ENCODE measurements at regions not wholly inside any gene's neighbourhood (a gene's known extent, or its start where the extent isn't known, plus 50 kb on each side); places are given as distances from the start of the nearest gene placed in this dataset.

GRCh38 chr7:114196517-114196916 is 218.1 kb upstream of the FOXP2 start:
- Histone ChIP-seq H3K4me1 (ENCODE audit: low read depth) (no peaks in the 10 kb centered on the region), H3K27me3 (no peaks in the 10 kb centered on the region), H3K9me3 (ENCODE audit: low read depth) (no peaks in the 10 kb centered on the region), H3K36me3 (no peaks in the 10 kb centered on the region), H3K27ac (no peak overlapping the region), H3K4me3 (no peak overlapping the region)
- no peak for DNase-seq (ENCODE audit: low read depth in 1 of 2, low spot score in 1 of 2)
- TF ChIP-seq CTCF (IDR thresholded peaks at IDR 0.05; ENCODE audit: low read depth, low read length), result no peak

- Histone ChIP-seq H3K27me3 (no peaks in the 10 kb centered on the region), H3K4me1 (ENCODE audit: low read depth) (no peaks in the 10 kb centered on the region), H3K4me3 (no peak overlapping the region), H3K9me3 (ENCODE audit: low read depth) (no peaks in the 10 kb centered on the region), H3K36me3 (no peaks in the 10 kb centered on the region), H3K27ac (no peak overlapping the region)
- TF ChIP-seq CTCF (IDR thresholded peaks at IDR 0.05; ENCODE audit: low read depth, low read length), result no peak
- no peak for DNase-seq (ENCODE audit: low read depth in 1 of 2, low spot score in 1 of 2)
These were observed 224.2 kb upstream of the FOXP2 start for GRCh38 chr7:114190387-114190786.

- Histone ChIP-seq H3K27ac (no peak overlapping the region), H3K27me3 (no peaks in the 10 kb centered on the region), H3K4me1 (ENCODE audit: low read depth) (no peaks in the 10 kb centered on the region), H3K4me3 (no peak overlapping the region), H3K36me3 (no peaks in the 10 kb centered on the region), H3K9me3 (ENCODE audit: low read depth) (no peaks in the 10 kb centered on the region)
- DNase-seq (ENCODE audit: low read depth in 1 of 2, low spot score in 1 of 2), result peak in 1 of 2 donors; percentile 2
- no peak for TF ChIP-seq CTCF (IDR thresholded peaks at IDR 0.05; ENCODE audit: low read depth, low read length)
These were observed 231.1 kb upstream of the FOXP2 start for GRCh38 chr7:114183311-114184088.

- TF ChIP-seq CTCF (IDR thresholded peaks at IDR 0.05; ENCODE audit: low read depth, low read length), result no peak
- H3K27me3 ChIP-seq, result no peaks in the 10 kb centered on the region
- no peak overlapping the region for H3K4me3 ChIP-seq
- no peaks in the 10 kb centered on the region for H3K9me3 ChIP-seq (ENCODE audit: low read depth)
- H3K36me3 ChIP-seq, result no peaks in the 10 kb centered on the region
- H3K27ac ChIP-seq, result no peak overlapping the region
- no peaks in the 10 kb centered on the region for H3K4me1 ChIP-seq (ENCODE audit: low read depth)
- DNase-seq (ENCODE audit: low read depth in 1 of 2, low spot score in 1 of 2), result peak; percentile 5 to 17
These were observed 231.8 kb upstream of the FOXP2 start for GRCh38 chr7:114182837-114183236.

GRCh38 chr7:114181280-114181679 is 233.3 kb upstream of the FOXP2 start:
- no peak for DNase-seq (ENCODE audit: low read depth in 1 of 2, low spot score in 1 of 2)
- Histone ChIP-seq H3K4me1 (ENCODE audit: low read depth) (no peaks in the 10 kb centered on the region), H3K27ac (no peak overlapping the region), H3K27me3 (no peaks in the 10 kb centered on the region), H3K36me3 (no peaks in the 10 kb centered on the region), H3K9me3 (ENCODE audit: low read depth) (no peaks in the 10 kb centered on the region), H3K4me3 (no peak overlapping the region)
- TF ChIP-seq CTCF (IDR thresholded peaks at IDR 0.05; ENCODE audit: low read depth, low read length), result no peak
